Ectodermal cell (in vitro differentiated cells): ENCODE measurements at regions not wholly inside any gene's neighbourhood (a gene's known extent, or its start where the extent isn't known, plus 50 kb on each side); places are given as distances from the start of the nearest gene placed in this dataset.

Experiments used
- H3K27ac ChIP-seq: 2 replicates; pipeline ENCODE4 v1.7.0; 2013; ENCODE audit warnings: mild to moderate bottlenecking, low read depth, low read length; ENCODE audit not compliant: insufficient read depth, poor library complexity, severe bottlenecking
- H3K27me3 ChIP-seq: 2 replicates; pipeline ENCODE4 v1.7.0; 2013; ENCODE audit warnings: mild to moderate bottlenecking, low read length; ENCODE audit not compliant: insufficient read depth, control insufficient read depth, poor library complexity, severe bottlenecking
- H3K36me3 ChIP-seq: one replicate; pipeline ENCODE4 v1.7.0; 2013; ENCODE audit warnings: low read length; ENCODE audit not compliant: control insufficient read depth, insufficient read depth
- H3K4me1 ChIP-seq: one replicate; pipeline ENCODE4 v1.7.0; 2013; ENCODE audit warnings: low read length; ENCODE audit not compliant: control insufficient read depth, insufficient read depth
- H3K4me3 ChIP-seq: 2 replicates; pipeline ENCODE4 v1.7.0; 2013; ENCODE audit warnings: low read depth, low read length, control low read depth; ENCODE audit not compliant: insufficient read depth
- H3K9me3 ChIP-seq: 2 replicates; pipeline ENCODE4 v1.7.0; 2013; ENCODE audit warnings: mild to moderate bottlenecking, low read length, moderate library complexity; ENCODE audit not compliant: control insufficient read depth
- WGBS, 2 experiments: methylation state at CpG; one replicate each; pipeline ENCODE4 v1.1.7; 2013; ENCODE audit warnings: missing lambda C conversion rate in 2 of 2; 5-methylcytosine and 5-hydroxymethylcytosine counted together

- H3K27me3 ChIP-seq, result no peaks in the 10 kb centered on the region
- H3K4me1 ChIP-seq, result no peaks in the 10 kb centered on the region
- no peaks in the 10 kb centered on the region for H3K9me3 ChIP-seq
- H3K27ac ChIP-seq, result no peak overlapping the region
- H3K4me3 ChIP-seq, result no peak overlapping the region
- no peaks in the 10 kb centered on the region for H3K36me3 ChIP-seq
- WGBS, 2 experiments, result 93 to 94% methylated on average over 8 of the region's 8 CpGs
Observed at GRCh38 chr7:22875470-22875869, 52.8 kb upstream of the TOMM7 start.

DNA sequence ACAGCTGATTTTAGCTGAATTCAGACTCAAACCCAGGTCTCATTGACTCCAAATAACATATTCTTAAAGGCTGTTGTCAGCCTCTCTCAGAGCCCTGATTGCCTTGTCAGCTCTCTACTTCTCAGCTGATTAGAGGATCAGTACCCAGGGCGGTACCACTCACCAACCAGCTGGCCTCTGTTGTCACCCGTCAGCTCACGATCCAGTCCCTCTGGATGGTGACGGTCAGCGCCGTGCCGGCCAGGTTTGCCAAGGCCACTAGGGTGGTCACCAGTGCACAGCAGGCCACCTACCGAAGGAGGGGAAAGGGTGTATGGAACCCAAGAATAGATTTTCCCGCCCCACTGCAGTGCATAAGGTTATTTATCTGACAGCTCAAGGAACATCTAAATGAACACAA is 52.3 kb upstream of the TOMM7 start:
- Histone ChIP-seq H3K27me3 (no peaks in the 10 kb centered on the region), H3K36me3 (no peaks in the 10 kb centered on the region), H3K4me3 (no peak overlapping the region), H3K9me3 (no peaks in the 10 kb centered on the region), H3K4me1 (no peaks in the 10 kb centered on the region), H3K27ac (no peak overlapping the region)
- 87 to 91% methylated on average over 9 of the region's 9 CpGs for WGBS, 2 experiments
